CD8-positive, alpha-beta memory T cell (primary cell): ENCODE measurements at regions not wholly inside any gene's neighbourhood (a gene's known extent, or its start where the extent isn't known, plus 50 kb on each side); places are given as distances from the start of the nearest gene placed in this dataset.

Experiments
- CTCF ChIA-PET: fragments of 350-600 bp; sonication (Branson Sonifier 250); formaldehyde crosslinking; loops from one replicate; lab custom pipeline; 2021; ENCODE audit warnings: antibody characterized with exemption; lab: Charles Lee
- POLR2A ChIA-PET: fragments of 350-600 bp; sonication (Branson Sonifier 250); formaldehyde crosslinking; loops from one replicate; lab custom pipeline; 2021; ENCODE audit warnings: antibody characterized with exemption; lab: Charles Lee
- DNase-seq, 5 donors: peaks; one replicate each; pipeline versions ENCODE4 v3.0.0 to v3.0.0-alpha.2; 2020 to 2022; ENCODE audit warnings: mixed read lengths in 1 of 5
- H3K27ac ChIP-seq: one replicate; pipeline ENCODE4 v1.7.0; 2013; ENCODE audit warnings: low read depth, mild to moderate bottlenecking, low read length, moderate library complexity
- H3K27me3 ChIP-seq: 2 replicates; pipeline ENCODE4 v1.7.0; 2013; ENCODE audit warnings: low read length, mild to moderate bottlenecking; ENCODE audit not compliant: insufficient read depth, poor library complexity, severe bottlenecking
- H3K36me3 ChIP-seq: 2 replicates; pipeline ENCODE4 v1.7.0; 2013; ENCODE audit warnings: mild to moderate bottlenecking, low read length, moderate library complexity; ENCODE audit not compliant: insufficient read depth
- H3K4me1 ChIP-seq: 2 replicates; pipeline ENCODE4 v1.7.0; 2013; ENCODE audit warnings: mild to moderate bottlenecking, low read length, moderate library complexity; ENCODE audit not compliant: insufficient read depth
- H3K4me3 ChIP-seq: 2 replicates; pipeline ENCODE4 v1.7.0; 2013; ENCODE audit warnings: mild to moderate bottlenecking, low read length
- H3K9me3 ChIP-seq: 2 replicates; pipeline ENCODE4 v1.7.0; 2013; ENCODE audit warnings: mild to moderate bottlenecking, low read length
- H3K27ac Mint-ChIP-seq, 8 donors: one replicate each; pipeline ENCODE4 v1.8.0; 2020 to 2021; ENCODE audit warnings: mixed read lengths in 8 of 8, mild to moderate bottlenecking in 6 of 8, inconsistent platforms in 3 of 8, moderate library complexity in 3 of 8
- H3K27me3 Mint-ChIP-seq, 2 donors: one replicate each; pipeline ENCODE4 v1.8.0; 2020 to 2021; ENCODE audit warnings: mixed read lengths in 2 of 2, mild to moderate bottlenecking in 1 of 2, moderate library complexity in 1 of 2
- H3K36me3 Mint-ChIP-seq, 3 donors: one replicate each; pipeline ENCODE4 v1.8.0; 2020 to 2021; ENCODE audit warnings: mixed read lengths in 3 of 3, inconsistent platforms in 1 of 3, mild to moderate bottlenecking in 1 of 3
- H3K4me1 Mint-ChIP-seq, 3 donors: one replicate each; pipeline ENCODE4 v1.8.0; 2020 to 2021; ENCODE audit warnings: mixed read lengths in 3 of 3, inconsistent platforms in 1 of 3, mild to moderate bottlenecking in 1 of 3
- H3K4me3 Mint-ChIP-seq, 7 donors: one replicate each; pipeline ENCODE4 v1.8.0; 2020 to 2021; ENCODE audit warnings: mixed read lengths in 7 of 7, mild to moderate bottlenecking in 6 of 7, moderate library complexity in 4 of 7, inconsistent platforms in 2 of 7
- H3K9me3 Mint-ChIP-seq, 5 donors: one replicate each; pipeline ENCODE4 v1.8.0; 2020 to 2022; ENCODE audit warnings: mixed read lengths in 5 of 5, mild to moderate bottlenecking in 3 of 5, moderate library complexity in 2 of 5, inconsistent platforms in 1 of 5

DNA sequence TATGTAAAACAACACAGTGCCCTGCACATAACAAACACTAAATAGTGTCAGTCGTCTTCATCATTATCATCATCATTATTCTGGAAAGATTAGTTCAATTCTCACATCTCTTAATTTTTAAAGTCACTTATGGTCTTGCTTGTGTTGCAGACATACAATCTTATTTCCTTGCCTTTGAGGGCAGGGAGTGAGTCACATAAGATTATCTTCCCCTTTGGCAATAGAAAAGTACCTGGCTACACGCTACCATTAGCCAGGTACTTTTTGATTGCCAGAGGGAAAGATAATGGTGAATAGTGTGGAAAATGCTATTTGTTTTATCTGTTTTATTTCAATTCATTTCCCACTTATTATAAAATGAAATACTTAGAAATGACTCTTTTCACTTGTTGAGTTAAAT, 76.6 kb upstream of the RMDN2 start:
- Mint-ChIP-seq H3K27ac (no peak overlapping the region), H3K4me3 (no peak overlapping the region), H3K9me3 (peaks cover 0 to 2% (median 0%) of the 10 kb centered on the region in 5 donors), H3K4me1 (peaks cover 15 to 22% (median 19%) of the 10 kb centered on the region in 3 donors), H3K36me3 (peaks cover 0 to 1% (median 0%) of the 10 kb centered on the region in 3 donors), H3K27me3 (peaks cover 0 to 6% of the 10 kb centered on the region in 2 donors)
- Histone ChIP-seq H3K4me1 (peaks cover 13% of the 10 kb centered on the region), H3K36me3 (no peaks in the 10 kb centered on the region), H3K4me3 (no peak overlapping the region), H3K9me3 (no peaks in the 10 kb centered on the region), H3K27me3 (no peaks in the 10 kb centered on the region), H3K27ac (no peak overlapping the region)
- CTCF ChIA-PET: no interaction called here
- POLR2A ChIA-PET: no interaction called here
- DNase-seq: no peak

DNA sequence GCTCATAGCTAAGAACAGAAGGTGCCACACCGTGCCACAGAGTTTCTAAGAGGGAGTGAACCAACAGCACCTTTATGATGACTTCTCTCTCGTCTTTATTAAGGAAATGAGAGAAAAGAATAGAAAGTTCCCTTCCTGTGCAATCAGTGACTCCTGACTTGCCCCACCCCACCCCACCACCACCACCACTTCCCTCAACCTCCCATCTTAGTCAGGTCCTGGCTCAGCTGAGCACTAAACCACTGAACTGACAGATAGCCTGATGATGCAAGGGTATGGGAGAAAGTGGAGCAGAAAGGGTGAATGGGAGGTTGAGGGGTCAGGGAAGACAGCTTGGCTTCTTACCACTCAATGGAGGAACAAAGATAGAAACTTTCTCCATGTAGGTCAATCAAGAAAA, 75.2 kb upstream of the RMDN2 start:
- Histone ChIP-seq H3K36me3 (no peaks in the 10 kb centered on the region), H3K9me3 (no peaks in the 10 kb centered on the region), H3K4me3 (no peak overlapping the region), H3K27ac (no peak overlapping the region), H3K4me1 (peaks cover 13% of the 10 kb centered on the region), H3K27me3 (no peaks in the 10 kb centered on the region)
- ChIA-PET POLR2A (no interaction called here), CTCF (no interaction called here)
- Mint-ChIP-seq H3K27me3 (peaks cover 0 to 3% of the 10 kb centered on the region in 2 donors), H3K4me1 (peaks cover 15 to 22% (median 19%) of the 10 kb centered on the region in 3 donors), H3K4me3 (no peak overlapping the region), H3K27ac (no peak overlapping the region), H3K9me3 (no peaks in the 10 kb centered on the region), H3K36me3 (peaks cover 0 to 1% (median 0%) of the 10 kb centered on the region in 3 donors)
- no peak for DNase-seq

DNA sequence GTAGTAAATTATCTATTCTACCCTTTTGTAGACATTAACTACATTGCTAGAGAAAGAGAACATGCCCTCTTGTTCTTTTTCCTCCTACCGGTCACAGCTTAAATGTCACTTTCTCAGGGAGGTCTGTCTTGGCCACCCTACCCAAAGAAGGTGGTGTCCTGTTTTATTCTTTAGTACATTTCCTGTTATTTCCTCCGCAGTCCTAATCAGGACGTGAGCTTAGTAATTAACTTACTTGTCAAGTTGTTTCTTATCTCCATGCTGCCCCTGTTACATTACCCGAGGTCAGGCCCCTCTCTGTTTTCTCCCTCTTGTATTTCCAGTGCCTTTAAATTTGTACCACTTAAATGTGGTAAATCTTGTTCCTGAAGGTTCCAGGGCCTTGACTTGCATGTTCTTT, 73.7 kb upstream of the RMDN2 start:
- Mint-ChIP-seq H3K27me3 (no peaks in the 10 kb centered on the region), H3K27ac (peak overlapping the region in 7 of 8 donors; percentile 18 to 88 (median 72)), H3K36me3 (no peaks in the 10 kb centered on the region), H3K4me3 (peak overlapping the region in 5 of 7 donors; percentile 5 to 62 (median 32)), H3K9me3 (no peaks in the 10 kb centered on the region), H3K4me1 (peaks cover 15 to 22% (median 19%) of the 10 kb centered on the region in 3 donors)
- CTCF ChIA-PET: interaction anchor here (1.0 to 2.6 kb wide), 5 partner anchors 15 to 456 kb away, joined by 3 to 15 read pairs (median 3); no protein-coding TSS in a partner anchor
- Histone ChIP-seq H3K9me3 (no peaks in the 10 kb centered on the region), H3K4me1 (peaks cover 13% of the 10 kb centered on the region), H3K4me3 (peak overlapping the region; percentile 29), H3K27ac (no peak overlapping the region), H3K36me3 (no peaks in the 10 kb centered on the region), H3K27me3 (no peaks in the 10 kb centered on the region)
- DNase-seq: no peak
- POLR2A ChIA-PET: no interaction called here

GRCh38 chr2:37851828-37852584, 73.1 kb upstream of the RMDN2 start:
- Mint-ChIP-seq H3K4me3 (peak overlapping the region in 5 of 7 donors; percentile 5 to 62 (median 32)), H3K9me3 (no peaks in the 10 kb centered on the region), H3K27me3 (peaks cover 3% of the 10 kb centered on the region in 2 donors), H3K27ac (peak overlapping the region in 7 of 8 donors; percentile 18 to 88 (median 72)), H3K36me3 (no peaks in the 10 kb centered on the region), H3K4me1 (peaks cover 15 to 22% (median 19%) of the 10 kb centered on the region in 3 donors)
- no peaks in the 10 kb centered on the region for H3K9me3 ChIP-seq
- no peaks in the 10 kb centered on the region for H3K27me3 ChIP-seq
- ChIA-PET POLR2A (no interaction called here), CTCF (interaction anchor here (1.0 to 2.6 kb wide), 5 partner anchors 16 to 456 kb away, joined by 3 to 15 read pairs (median 3); no protein-coding TSS in a partner anchor)
- H3K4me3 ChIP-seq: peak overlapping the region; percentile 29
- DNase-seq: peak in 1 of 5 donors; percentile 49
- H3K27ac ChIP-seq: peak overlapping the region; percentile 35
- H3K4me1 ChIP-seq: peaks cover 13% of the 10 kb centered on the region
- no peaks in the 10 kb centered on the region for H3K36me3 ChIP-seq

DNA sequence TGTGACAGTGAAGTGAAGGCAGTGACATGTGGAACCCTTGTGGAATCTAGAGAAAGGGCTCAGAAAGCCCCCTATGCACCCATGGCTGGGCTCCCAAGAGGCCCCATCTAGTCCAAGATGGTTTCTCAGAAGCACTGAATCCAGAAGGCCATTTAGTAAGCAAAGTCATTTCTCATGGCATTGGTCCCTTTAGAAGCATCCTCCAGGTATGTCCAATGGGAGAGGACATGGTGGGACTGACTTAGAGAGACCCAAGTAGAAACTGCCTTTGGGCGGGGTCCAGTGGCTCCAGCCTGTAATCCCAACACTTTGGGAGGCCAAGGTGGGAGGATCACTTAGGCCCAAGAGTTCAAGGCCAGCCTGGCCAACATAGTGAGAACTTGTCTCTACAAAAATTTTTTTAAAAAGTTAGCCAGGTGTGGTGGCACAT, 72.5 kb upstream of the RMDN2 start:
- H3K36me3 Mint-ChIP-seq: no peaks in the 10 kb centered on the region
- peak overlapping the region; percentile 35 for H3K27ac ChIP-seq
- DNase-seq: no peak
- no peaks in the 10 kb centered on the region for H3K27me3 ChIP-seq
- H3K9me3 ChIP-seq: no peaks in the 10 kb centered on the region
- peaks cover 15 to 22% (median 19%) of the 10 kb centered on the region in 3 donors for H3K4me1 Mint-ChIP-seq
- no peak overlapping the region for H3K4me3 Mint-ChIP-seq
- H3K36me3 ChIP-seq: no peaks in the 10 kb centered on the region
- CTCF ChIA-PET: interaction anchor here (1.6 to 2.6 kb wide), 2 partner anchors 25 to 457 kb away, joined by 4 to 15 read pairs; no protein-coding TSS in a partner anchor
- peaks cover 3 to 4% of the 10 kb centered on the region in 2 donors for H3K27me3 Mint-ChIP-seq
- H3K4me3 ChIP-seq: no peak overlapping the region
- H3K27ac Mint-ChIP-seq: peak overlapping the region in 1 of 8 donors; percentile 77
- H3K9me3 Mint-ChIP-seq: no peaks in the 10 kb centered on the region
- POLR2A ChIA-PET: no interaction called here
- H3K4me1 ChIP-seq: peaks cover 13% of the 10 kb centered on the region

DNA sequence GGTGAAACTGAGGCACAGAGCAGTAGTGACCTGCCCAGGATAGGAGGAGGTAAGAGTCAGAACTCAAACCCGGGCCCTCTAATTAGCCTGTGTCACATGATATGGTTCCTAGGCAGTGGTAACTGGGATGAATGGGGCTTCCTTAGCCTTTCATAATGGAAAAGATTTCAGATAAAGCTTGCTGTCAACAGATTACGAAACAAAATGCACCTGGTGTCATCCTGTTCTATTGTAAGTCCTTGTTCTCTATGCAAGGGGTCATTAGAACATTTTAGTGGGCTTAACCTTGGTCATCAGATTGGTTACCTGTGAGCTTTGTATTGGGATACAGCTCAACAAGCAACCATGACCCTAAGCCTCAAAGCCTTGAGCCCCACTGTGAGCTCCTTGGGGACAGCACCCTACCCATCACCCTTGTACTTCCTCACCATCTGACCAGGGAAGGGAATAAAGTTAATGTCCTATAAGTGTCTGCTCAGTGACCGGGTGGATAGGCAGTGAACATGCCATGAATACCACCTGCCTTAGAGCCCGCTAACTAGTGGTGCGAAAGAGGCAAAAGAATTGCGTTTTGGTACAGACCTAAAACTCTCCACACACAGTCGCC, 70.3 kb upstream of the RMDN2 start:
- no peak overlapping the region for H3K27ac ChIP-seq
- H3K4me1 Mint-ChIP-seq: peaks cover 15 to 22% (median 19%) of the 10 kb centered on the region in 3 donors
- no peaks in the 10 kb centered on the region for H3K36me3 ChIP-seq
- ChIA-PET CTCF (interaction anchor here (1.0 to 1.7 kb wide), 2 partner anchors 22 to 23 kb away, joined by 4 to 6 read pairs; no protein-coding TSS in a partner anchor), POLR2A (no interaction called here)
- DNase-seq: no peak
- peak overlapping the region in 3 of 8 donors; percentile 4 to 54 (median 31) for H3K27ac Mint-ChIP-seq
- H3K4me1 ChIP-seq: peaks cover 13% of the 10 kb centered on the region
- H3K36me3 Mint-ChIP-seq: peaks cover 0 to 4% (median 0%) of the 10 kb centered on the region in 3 donors
- no peaks in the 10 kb centered on the region for H3K9me3 ChIP-seq
- peaks cover 3 to 6% of the 10 kb centered on the region in 2 donors for H3K27me3 Mint-ChIP-seq
- H3K27me3 ChIP-seq: no peaks in the 10 kb centered on the region
- H3K4me3 ChIP-seq: no peak overlapping the region
- H3K4me3 Mint-ChIP-seq: no peak overlapping the region
- no peaks in the 10 kb centered on the region for H3K9me3 Mint-ChIP-seq

- no peak for DNase-seq
- H3K27ac Mint-ChIP-seq: peak overlapping the region in 3 of 8 donors; percentile 16 to 54 (median 30)
- peaks cover 0 to 4% (median 0%) of the 10 kb centered on the region in 3 donors for H3K36me3 Mint-ChIP-seq
- ChIA-PET CTCF (interaction anchor here (1.7 kb wide), 1 partner anchor 22 kb away, joined by 6 read pairs; no protein-coding TSS in a partner anchor), POLR2A (no interaction called here)
- H3K27me3 ChIP-seq: no peaks in the 10 kb centered on the region
- no peaks in the 10 kb centered on the region for H3K36me3 ChIP-seq
- H3K4me1 ChIP-seq: peaks cover 13% of the 10 kb centered on the region
- H3K27me3 Mint-ChIP-seq: peaks cover 3 to 6% of the 10 kb centered on the region in 2 donors
- H3K27ac ChIP-seq: no peak overlapping the region
- no peak overlapping the region for H3K4me3 Mint-ChIP-seq
- no peaks in the 10 kb centered on the region for H3K9me3 Mint-ChIP-seq
- H3K4me1 Mint-ChIP-seq: peaks cover 14 to 17% (median 15%) of the 10 kb centered on the region in 3 donors
- no peak overlapping the region for H3K4me3 ChIP-seq
- no peaks in the 10 kb centered on the region for H3K9me3 ChIP-seq
Measured at GRCh38 chr2:37855283-37856041, 69.6 kb upstream of the RMDN2 start.
